Right atrium auricular region (tissue), 2 donors: ENCODE measurements at regions not wholly inside any gene's neighbourhood (a gene's known extent, or its start where the extent isn't known, plus 50 kb on each side); places are given as distances from the start of the nearest gene placed in this dataset.

Source experiments
- DNase-seq: peaks from one replicate; pipeline ENCODE4 v3.0.0-alpha.2; 2019; ENCODE audit warnings: low spot score
- H3K27ac ChIP-seq, 2 donors: fragments of 200-600 bp; sonication (generic); 1 replicate in 1 of 2; 2 replicates in 1 of 2; pipeline ENCODE4 v1.5.1; 2016 to 2019
- H3K27me3 ChIP-seq, 2 donors: fragments of 200-600 bp; sonication (generic); one replicate each; pipeline versions ENCODE4 v1.5.1 to v1.6.0; 2017 to 2019
- H3K36me3 ChIP-seq: fragments of 200-600 bp; sonication (generic); one replicate; pipeline ENCODE4 v1.5.1; 2016
- H3K4me1 ChIP-seq, 2 donors: fragments of 200-600 bp; sonication (generic); one replicate each; pipeline versions ENCODE4 v1.5.1 to v1.6.0; 2017 to 2019
- H3K4me3 ChIP-seq, 2 donors: fragments of 200-600 bp; sonication (generic); 1 replicate in 1 of 2; 2 replicates in 1 of 2; pipeline ENCODE4 v1.5.1; 2017 to 2019; ENCODE audit warnings: mild to moderate bottlenecking in 1 of 2, moderate library complexity in 1 of 2
- H3K9me3 ChIP-seq, 2 donors: fragments of 200-600 bp; sonication (generic); one replicate each; pipeline ENCODE4 v1.5.1; 2019
- CTCF ChIP-seq, 2 donors: fragments of 200-600 bp; sonication (generic); IDR thresholded peaks; one replicate each; pipeline ENCODE4 v1.5.1; 2019; ENCODE audit warnings: antibody characterized with exemption in 2 of 2

GRCh38 chr21:39046236-39046916, 136.9 kb downstream of the PSMG1 start:
- Histone ChIP-seq H3K9me3 (no peaks in the 10 kb centered on the region), H3K4me1 (peaks cover 0 to 25% of the 10 kb centered on the region in 2 donors), H3K36me3 (no peaks in the 10 kb centered on the region), H3K27me3 (no peaks in the 10 kb centered on the region), H3K4me3 (no peak overlapping the region), H3K27ac (no peak overlapping the region)
- no peak for DNase-seq
- no peak for TF ChIP-seq CTCF (IDR thresholded peaks at IDR 0.05)

GRCh38 chr21:39041816-39042215, 141.4 kb downstream of the PSMG1 start:
- Histone ChIP-seq H3K4me1 (peaks cover 0 to 24% of the 10 kb centered on the region in 2 donors), H3K27ac (peak overlapping the region in 1 of 2 donors; percentile 61), H3K27me3 (no peaks in the 10 kb centered on the region), H3K36me3 (no peaks in the 10 kb centered on the region), H3K9me3 (no peaks in the 10 kb centered on the region), H3K4me3 (no peak overlapping the region)
- DNase-seq = no peak
- TF ChIP-seq CTCF (IDR thresholded peaks at IDR 0.05) = no peak

GRCh38 chr21:39040494-39041110, 142.6 kb downstream of the PSMG1 start:
- Histone ChIP-seq H3K9me3 (no peaks in the 10 kb centered on the region), H3K36me3 (no peaks in the 10 kb centered on the region), H3K27me3 (no peaks in the 10 kb centered on the region), H3K4me1 (peaks cover 0 to 24% of the 10 kb centered on the region in 2 donors), H3K27ac (peak overlapping the region; percentile 61 to 72), H3K4me3 (no peak overlapping the region)
- no peak for DNase-seq
- no peak for TF ChIP-seq CTCF (IDR thresholded peaks at IDR 0.05)

- H3K27me3 ChIP-seq = no peaks in the 10 kb centered on the region
- TF ChIP-seq CTCF (IDR thresholded peaks at IDR 0.05) = no peak
- no peak overlapping the region for H3K27ac ChIP-seq
- H3K9me3 ChIP-seq = no peaks in the 10 kb centered on the region
- no peaks in the 10 kb centered on the region for H3K36me3 ChIP-seq
- DNase-seq = no peak
- peaks cover 0 to 42% of the 10 kb centered on the region in 2 donors for H3K4me1 ChIP-seq
- no peak overlapping the region for H3K4me3 ChIP-seq
Measured at GRCh38 chr21:39037807-39038405, 145.3 kb downstream of the PSMG1 start.

GRCh38 chr21:39036581-39036980, 146.7 kb downstream of the PSMG1 start:
- H3K4me1 ChIP-seq = peaks cover 0 to 35% of the 10 kb centered on the region in 2 donors
- no peak for DNase-seq
- H3K27ac ChIP-seq = no peak overlapping the region
- no peak for TF ChIP-seq CTCF (IDR thresholded peaks at IDR 0.05)
- H3K36me3 ChIP-seq = no peaks in the 10 kb centered on the region
- no peaks in the 10 kb centered on the region for H3K9me3 ChIP-seq
- no peak overlapping the region for H3K4me3 ChIP-seq
- no peaks in the 10 kb centered on the region for H3K27me3 ChIP-seq
